ENCODE measurements at regions not wholly inside any gene's neighbourhood (a gene's known extent, or its start where the extent isn't known, plus 50 kb on each side); places are given as distances from the start of the nearest gene placed in this dataset.

DNA sequence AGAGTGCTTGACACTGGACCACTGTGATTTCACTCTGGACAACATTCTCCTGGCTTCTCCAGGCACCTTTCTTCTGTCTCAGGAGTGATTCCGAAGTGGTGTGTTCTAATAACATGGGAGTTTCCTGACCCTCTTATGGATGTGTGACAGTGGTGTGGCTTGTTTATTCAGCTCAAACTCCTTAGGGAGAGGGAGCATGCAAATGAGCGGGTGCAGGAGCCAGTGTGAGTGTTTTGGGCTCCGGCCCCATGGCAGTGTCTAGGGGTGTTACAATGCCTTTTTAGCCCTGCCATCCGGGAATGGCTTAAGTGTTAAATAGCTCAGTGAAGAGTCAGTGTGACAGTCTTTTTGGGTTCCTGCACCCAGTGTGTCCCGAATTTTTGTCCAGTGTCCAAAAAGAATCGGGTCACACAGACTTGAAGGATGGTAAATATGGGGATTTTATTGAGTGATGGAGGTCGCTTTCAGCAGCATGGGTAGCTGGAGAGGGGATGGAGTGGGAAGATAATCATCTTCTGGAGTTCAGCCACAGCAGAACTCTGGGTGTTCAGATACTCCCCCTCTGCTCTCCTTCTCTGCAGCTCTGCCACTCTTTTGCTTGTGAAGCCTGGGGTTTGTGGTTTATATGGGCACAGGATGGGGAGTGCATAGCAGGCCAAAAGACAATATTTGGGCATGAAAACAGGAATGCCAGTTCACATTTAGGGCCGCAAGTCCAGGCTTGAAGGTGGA is 928.9 kb upstream of the CITED2 start:
- TF ChIP-seq, protein P1, sequence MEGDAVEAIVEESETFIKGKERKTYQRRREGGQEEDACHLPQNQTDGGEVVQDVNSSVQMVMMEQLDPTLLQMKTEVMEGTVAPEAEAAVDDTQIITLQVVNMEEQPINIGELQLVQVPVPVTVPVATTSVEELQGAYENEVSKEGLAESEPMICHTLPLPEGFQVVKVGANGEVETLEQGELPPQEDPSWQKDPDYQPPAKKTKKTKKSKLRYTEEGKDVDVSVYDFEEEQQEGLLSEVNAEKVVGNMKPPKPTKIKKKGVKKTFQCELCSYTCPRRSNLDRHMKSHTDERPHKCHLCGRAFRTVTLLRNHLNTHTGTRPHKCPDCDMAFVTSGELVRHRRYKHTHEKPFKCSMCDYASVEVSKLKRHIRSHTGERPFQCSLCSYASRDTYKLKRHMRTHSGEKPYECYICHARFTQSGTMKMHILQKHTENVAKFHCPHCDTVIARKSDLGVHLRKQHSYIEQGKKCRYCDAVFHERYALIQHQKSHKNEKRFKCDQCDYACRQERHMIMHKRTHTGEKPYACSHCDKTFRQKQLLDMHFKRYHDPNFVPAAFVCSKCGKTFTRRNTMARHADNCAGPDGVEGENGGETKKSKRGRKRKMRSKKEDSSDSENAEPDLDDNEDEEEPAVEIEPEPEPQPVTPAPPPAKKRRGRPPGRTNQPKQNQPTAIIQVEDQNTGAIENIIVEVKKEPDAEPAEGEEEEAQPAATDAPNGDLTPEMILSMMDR (IDR thresholded peaks at IDR 0.05; ENCODE audit: poor library complexity) = no peak
- no peak for TF ChIP-seq EZH2 (IDR thresholded peaks at IDR 0.05; ENCODE audit: borderline replicate concordance)

Measured in hepatocyte (in vitro differentiated cells).